ENCODE measurements at regions not wholly inside any gene's neighbourhood (a gene's known extent, or its start where the extent isn't known, plus 50 kb on each side); places are given as distances from the start of the nearest gene placed in this dataset.

DNA sequence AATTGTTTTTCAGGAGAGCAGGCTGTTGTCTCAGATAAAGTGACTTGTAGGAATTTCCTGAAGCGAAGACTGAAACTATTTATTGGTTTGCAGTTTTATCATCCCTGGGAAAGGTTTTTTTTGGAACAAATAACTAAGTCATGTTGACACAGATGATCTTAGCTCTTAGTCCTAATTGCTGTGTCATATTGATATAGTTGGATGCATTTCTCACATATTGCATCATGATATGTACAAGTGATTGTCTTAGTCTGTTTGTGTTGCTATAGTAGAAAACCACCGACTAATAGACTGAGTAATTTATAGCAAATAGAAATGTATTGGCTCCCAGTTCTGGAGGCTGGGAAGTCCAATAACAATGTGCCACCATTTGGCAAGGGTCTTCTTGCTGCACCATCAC lies 397.5 kb upstream of the PPP1R2C start:
- ChIA-PET POLR2A (no interaction called here), CTCF (no interaction called here)
- ATAC-seq (ENCODE audit: poor library complexity) (no peak), DNase-seq (no peak)
- no peak overlapping the region for H3K27ac ChIP-seq (ENCODE audit: low read depth in 1 of 2, low read length in 2 of 2)
- H3K4me3 Mint-ChIP-seq: no peak overlapping the region
- no peak overlapping the region for H3K4me3 ChIP-seq (ENCODE audit: low read length)
- intact Hi-C loops (cut with DNase I, micrococcal nuclease): no loop called here
- TF ChIP-seq, protein P1, sequence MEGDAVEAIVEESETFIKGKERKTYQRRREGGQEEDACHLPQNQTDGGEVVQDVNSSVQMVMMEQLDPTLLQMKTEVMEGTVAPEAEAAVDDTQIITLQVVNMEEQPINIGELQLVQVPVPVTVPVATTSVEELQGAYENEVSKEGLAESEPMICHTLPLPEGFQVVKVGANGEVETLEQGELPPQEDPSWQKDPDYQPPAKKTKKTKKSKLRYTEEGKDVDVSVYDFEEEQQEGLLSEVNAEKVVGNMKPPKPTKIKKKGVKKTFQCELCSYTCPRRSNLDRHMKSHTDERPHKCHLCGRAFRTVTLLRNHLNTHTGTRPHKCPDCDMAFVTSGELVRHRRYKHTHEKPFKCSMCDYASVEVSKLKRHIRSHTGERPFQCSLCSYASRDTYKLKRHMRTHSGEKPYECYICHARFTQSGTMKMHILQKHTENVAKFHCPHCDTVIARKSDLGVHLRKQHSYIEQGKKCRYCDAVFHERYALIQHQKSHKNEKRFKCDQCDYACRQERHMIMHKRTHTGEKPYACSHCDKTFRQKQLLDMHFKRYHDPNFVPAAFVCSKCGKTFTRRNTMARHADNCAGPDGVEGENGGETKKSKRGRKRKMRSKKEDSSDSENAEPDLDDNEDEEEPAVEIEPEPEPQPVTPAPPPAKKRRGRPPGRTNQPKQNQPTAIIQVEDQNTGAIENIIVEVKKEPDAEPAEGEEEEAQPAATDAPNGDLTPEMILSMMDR (IDR thresholded peaks at IDR 0.05): no peak
- H3K4me1 ChIP-seq (ENCODE audit: insufficient read depth, low read length): no peaks in the 10 kb centered on the region
- H3K4me1 Mint-ChIP-seq (ENCODE audit: low read depth): no peaks in the 10 kb centered on the region
- H3K27me3 ChIP-seq (ENCODE audit: control insufficient read depth in 1 of 2, insufficient read depth in 2 of 2, low read length in 2 of 2): no peaks in the 10 kb centered on the region
- H3K36me3 ChIP-seq (ENCODE audit: insufficient read depth, low read length): no peaks in the 10 kb centered on the region
- no peaks in the 10 kb centered on the region for H3K36me3 Mint-ChIP-seq (ENCODE audit: low read depth)
- H3K27ac Mint-ChIP-seq: no peak overlapping the region
- no peaks in the 10 kb centered on the region for H3K9me3 ChIP-seq (ENCODE audit: control insufficient read depth in 1 of 2, insufficient read depth in 1 of 2, low read length in 2 of 2)
- no peaks in the 10 kb centered on the region for H3K9me3 Mint-ChIP-seq
- H3K27me3 Mint-ChIP-seq: no peaks in the 10 kb centered on the region

DNA sequence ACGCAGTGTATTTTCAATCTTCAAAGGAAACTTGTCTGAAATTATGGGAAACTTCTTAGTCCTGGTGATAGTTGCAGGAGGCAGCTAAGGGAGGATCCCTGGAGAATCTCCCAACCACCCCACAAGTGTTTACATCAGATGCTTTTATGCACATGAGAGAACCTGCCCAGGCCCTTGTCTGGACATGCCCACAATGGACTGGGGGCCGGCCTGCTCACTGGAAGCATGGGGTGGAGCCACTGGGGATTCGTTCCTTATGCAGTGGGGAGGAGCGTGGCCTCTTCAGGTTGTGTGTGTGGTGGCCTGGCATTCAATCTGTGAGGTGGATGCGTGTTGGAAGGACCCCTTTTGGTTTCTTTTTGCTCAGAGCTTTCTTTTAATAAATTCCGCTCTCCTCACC lies 398.7 kb upstream of the PPP1R2C start:
- no peaks in the 10 kb centered on the region for H3K9me3 ChIP-seq (ENCODE audit: control insufficient read depth in 1 of 2, insufficient read depth in 1 of 2, low read length in 2 of 2)
- no peak for DNase-seq
- ChIA-PET POLR2A (no interaction called here), CTCF (no interaction called here)
- H3K27ac ChIP-seq (ENCODE audit: low read depth in 1 of 2, low read length in 2 of 2): no peak overlapping the region
- Mint-ChIP-seq H3K9me3 (no peaks in the 10 kb centered on the region), H3K4me3 (no peak overlapping the region), H3K27ac (no peak overlapping the region), H3K36me3 (ENCODE audit: low read depth) (no peaks in the 10 kb centered on the region), H3K27me3 (no peaks in the 10 kb centered on the region), H3K4me1 (ENCODE audit: low read depth) (peaks cover 5% of the 10 kb centered on the region)
- no peak for ATAC-seq (ENCODE audit: poor library complexity)
- no peaks in the 10 kb centered on the region for H3K27me3 ChIP-seq (ENCODE audit: control insufficient read depth in 1 of 2, insufficient read depth in 2 of 2, low read length in 2 of 2)
- H3K36me3 ChIP-seq (ENCODE audit: insufficient read depth, low read length): no peaks in the 10 kb centered on the region
- no peak overlapping the region for H3K4me3 ChIP-seq (ENCODE audit: low read length)
- intact Hi-C loops (cut with DNase I, micrococcal nuclease): no loop called here
- no peaks in the 10 kb centered on the region for H3K4me1 ChIP-seq (ENCODE audit: insufficient read depth, low read length)
- TF ChIP-seq, protein P1 (IDR thresholded peaks at IDR 0.05): no peak

DNA sequence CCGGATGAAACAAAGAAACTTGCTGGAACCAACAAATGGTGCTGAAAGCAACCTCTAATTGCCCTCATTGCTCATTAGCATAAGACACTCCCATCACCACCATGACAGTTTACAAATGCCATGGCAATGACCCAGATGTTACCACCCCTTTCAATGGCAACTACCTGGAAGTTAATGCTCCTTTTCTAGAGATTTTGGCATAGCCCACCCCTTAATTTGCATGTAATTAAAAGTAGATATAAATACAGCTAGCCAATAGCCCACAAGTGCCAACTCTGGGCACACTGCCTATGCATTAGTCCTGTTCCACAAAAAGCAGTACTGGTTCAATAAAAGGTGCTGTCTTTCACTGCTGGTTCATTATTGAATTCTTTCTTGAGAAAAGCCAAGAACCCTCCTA lies 410.3 kb upstream of the PPP1R2C start:
- no peaks in the 10 kb centered on the region for H3K27me3 ChIP-seq (ENCODE audit: control insufficient read depth in 1 of 2, insufficient read depth in 2 of 2, low read length in 2 of 2)
- intact Hi-C loops (cut with DNase I, micrococcal nuclease): no loop called here
- H3K27me3 Mint-ChIP-seq: no peaks in the 10 kb centered on the region
- no peaks in the 10 kb centered on the region for H3K9me3 ChIP-seq (ENCODE audit: control insufficient read depth in 1 of 2, insufficient read depth in 1 of 2, low read length in 2 of 2)
- H3K36me3 Mint-ChIP-seq (ENCODE audit: low read depth): no peaks in the 10 kb centered on the region
- H3K4me3 Mint-ChIP-seq: no peak overlapping the region
- ChIA-PET CTCF (no interaction called here), POLR2A (no interaction called here)
- no peak overlapping the region for H3K4me3 ChIP-seq (ENCODE audit: low read length)
- no peaks in the 10 kb centered on the region for H3K4me1 ChIP-seq (ENCODE audit: insufficient read depth, low read length)
- no peaks in the 10 kb centered on the region for H3K9me3 Mint-ChIP-seq
- no peak overlapping the region for H3K27ac ChIP-seq (ENCODE audit: low read depth in 1 of 2, low read length in 2 of 2)
- TF ChIP-seq, protein P1 (IDR thresholded peaks at IDR 0.05): no peak
- no peaks in the 10 kb centered on the region for H3K36me3 ChIP-seq (ENCODE audit: insufficient read depth, low read length)
- DNase-seq (no peak), ATAC-seq (ENCODE audit: poor library complexity) (no peak)
- no peak overlapping the region for H3K27ac Mint-ChIP-seq
- peaks cover 7% of the 10 kb centered on the region for H3K4me1 Mint-ChIP-seq (ENCODE audit: low read depth)
